ENCODE measurements at regions not wholly inside any gene's neighbourhood (a gene's known extent, or its start where the extent isn't known, plus 50 kb on each side); places are given as distances from the start of the nearest gene placed in this dataset.

- Mint-ChIP-seq H3K4me1 (no peaks in the 10 kb centered on the region), H3K27me3 (peaks cover 11% of the 10 kb centered on the region), H3K27ac (no peak overlapping the region), H3K4me3 (no peak overlapping the region), H3K9me3 (ENCODE audit: insufficient read depth) (peaks cover 2% of the 10 kb centered on the region)
- Histone ChIP-seq H3K27me3 (replicated peaks in 1 of 4; ENCODE audit: control extremely low read depth in 1 of 4, control insufficient read depth in 3 of 4, insufficient read depth in 4 of 4, low read length in 3 of 4) (no peaks in the 10 kb centered on the region), H2AFZ (ENCODE audit: insufficient read depth, low read depth, low read length, poor library complexity, severe bottlenecking) (no peak overlapping the region), H3K4me1 (ENCODE audit: control insufficient read depth in 2 of 2, insufficient read depth in 2 of 2, low read length in 2 of 2) (no peaks in the 10 kb centered on the region), H3K27ac (ENCODE audit: low read length in 2 of 2) (no peak overlapping the region), H3K4me3 (ENCODE audit: control extremely low read depth in 1 of 5, extremely low read depth in 1 of 5, insufficient read depth in 1 of 5, low read depth in 2 of 5, low read length in 4 of 5) (no peak overlapping the region), H3K9me3 (ENCODE audit: control extremely low read depth in 1 of 3, control insufficient read depth in 2 of 3, insufficient read depth in 1 of 3, low read length in 2 of 3) (peaks cover 0 to 6% (median 0%) of the 10 kb centered on the region in 3 donors), H4K20me1 (ENCODE audit: control insufficient read depth, insufficient read depth, low read length, poor library complexity, severe bottlenecking) (no peaks in the 10 kb centered on the region), H3K36me3 (replicated peaks in 1 of 2; ENCODE audit: control extremely low read depth in 1 of 2, control insufficient read depth in 1 of 2, extremely low read depth in 1 of 2, insufficient read depth in 2 of 2, low read length in 1 of 2) (no peaks in the 10 kb centered on the region), H3K4me2 (replicated peaks; ENCODE audit: low read depth, low read length, poor library complexity, severe bottlenecking) (no peak overlapping the region), H3K79me2 (ENCODE audit: control insufficient read depth, insufficient read depth, low read length) (no peaks in the 10 kb centered on the region), H3K9ac (ENCODE audit: low read length) (no peak overlapping the region)
- DNase-seq (no peak), ATAC-seq (ENCODE audit: low read depth) (no peak)
- CTCF ChIA-PET, result no interaction called here
- POLR2A ChIA-PET, result no interaction called here
- intact Hi-C loops (cut with micrococcal nuclease), result no loop called here
- WGBS (ENCODE audit: insufficient coverage), result 63% methylated on average over 2 of the region's 4 CpGs
- TF ChIP-seq CTCF (IDR thresholded peaks at IDR 0.05) (no peak), EZH2 (IDR thresholded peaks at IDR 0.05; ENCODE audit: borderline replicate concordance, insufficient read depth, low read depth, low read length, poor library complexity, severe bottlenecking) (no peak)
These were observed 656.8 kb downstream of the TBC1D22A start for GRCh38 chr22:47419239-47419638.

GRCh38 chr22:47417699-47418098, 655.2 kb downstream of the TBC1D22A start:
- H3K27me3 Mint-ChIP-seq, result peaks cover 11% of the 10 kb centered on the region
- no peaks in the 10 kb centered on the region for H4K20me1 ChIP-seq (ENCODE audit: control insufficient read depth, insufficient read depth, low read length, poor library complexity, severe bottlenecking)
- H3K27ac ChIP-seq (ENCODE audit: low read length in 2 of 2), result no peak overlapping the region
- H3K79me2 ChIP-seq (ENCODE audit: control insufficient read depth, insufficient read depth, low read length), result no peaks in the 10 kb centered on the region
- intact Hi-C loops (cut with micrococcal nuclease), result no loop called here
- H3K4me2 ChIP-seq (replicated peaks; ENCODE audit: low read depth, low read length, poor library complexity, severe bottlenecking), result no peak overlapping the region
- no peaks in the 10 kb centered on the region for H3K4me1 Mint-ChIP-seq
- H3K4me3 Mint-ChIP-seq, result no peak overlapping the region
- 100% methylated on average over 1 of the region's 2 CpGs for WGBS (ENCODE audit: insufficient coverage)
- no peak overlapping the region for H3K9ac ChIP-seq (ENCODE audit: low read length)
- no peaks in the 10 kb centered on the region for H3K36me3 ChIP-seq (replicated peaks in 1 of 2; ENCODE audit: control extremely low read depth in 1 of 2, control insufficient read depth in 1 of 2, extremely low read depth in 1 of 2, insufficient read depth in 2 of 2, low read length in 1 of 2)
- peaks cover 2% of the 10 kb centered on the region for H3K9me3 Mint-ChIP-seq (ENCODE audit: insufficient read depth)
- H2AFZ ChIP-seq (ENCODE audit: insufficient read depth, low read depth, low read length, poor library complexity, severe bottlenecking), result no peak overlapping the region
- H3K27ac Mint-ChIP-seq, result no peak overlapping the region
- CTCF ChIA-PET, result no interaction called here
- peaks cover 0 to 6% (median 0%) of the 10 kb centered on the region in 3 donors for H3K9me3 ChIP-seq (ENCODE audit: control extremely low read depth in 1 of 3, control insufficient read depth in 2 of 3, insufficient read depth in 1 of 3, low read length in 2 of 3)
- POLR2A ChIA-PET, result no interaction called here
- DNase-seq (no peak), ATAC-seq (ENCODE audit: low read depth) (no peak)
- no peak for TF ChIP-seq CTCF (IDR thresholded peaks at IDR 0.05)
- no peak for TF ChIP-seq EZH2 (IDR thresholded peaks at IDR 0.05; ENCODE audit: borderline replicate concordance, insufficient read depth, low read depth, low read length, poor library complexity, severe bottlenecking)
- no peaks in the 10 kb centered on the region for H3K27me3 ChIP-seq (replicated peaks in 1 of 4; ENCODE audit: control extremely low read depth in 1 of 4, control insufficient read depth in 3 of 4, insufficient read depth in 4 of 4, low read length in 3 of 4)
- no peak overlapping the region for H3K4me3 ChIP-seq (ENCODE audit: control extremely low read depth in 1 of 5, extremely low read depth in 1 of 5, insufficient read depth in 1 of 5, low read depth in 2 of 5, low read length in 4 of 5)
- H3K4me1 ChIP-seq (ENCODE audit: control insufficient read depth in 2 of 2, insufficient read depth in 2 of 2, low read length in 2 of 2), result no peaks in the 10 kb centered on the region
